NB4 (cell line): ENCODE measurements at regions not wholly inside any gene's neighbourhood (a gene's known extent, or its start where the extent isn't known, plus 50 kb on each side); places are given as distances from the start of the nearest gene placed in this dataset.

Source experiments
- CTCF ChIP-seq: IDR thresholded peaks from one replicate; pipeline ENCODE4 v1.5.1; 2012; ENCODE audit warnings: low read depth, low read length
- MAX ChIP-seq: IDR thresholded peaks from 2 replicates; pipeline ENCODE4 v1.6.1; 2011; ENCODE audit warnings: low read depth, low read length
- MYC ChIP-seq: IDR thresholded peaks from 2 replicates; pipeline ENCODE4 v1.6.1; 2011; ENCODE audit warnings: low read depth, low read length
- POLR2A ChIP-seq: IDR thresholded peaks from 2 replicates; pipeline ENCODE4 v1.6.1; 2011; ENCODE audit warnings: mild to moderate bottlenecking; ENCODE audit not compliant: insufficient read length; ENCODE audit errors: extremely low read depth

GRCh38 chr4:27140486-27140885, 279.8 kb downstream of the STIM2 start:
- TF ChIP-seq CTCF (no peak), POLR2A (no peak), MAX (no peak), MYC (no peak)
